DOHH2 (cell line): ENCODE measurements at regions not wholly inside any gene's neighbourhood (a gene's known extent, or its start where the extent isn't known, plus 50 kb on each side); places are given as distances from the start of the nearest gene placed in this dataset.

Experiments used
- H3F3A ChIP-seq: fragments of 200-600 bp; sonication (generic), shearing (Covaris generic); 2 replicates; pipeline ENCODE4 v1.6.0; 2016; ENCODE audit warnings: antibody characterized with exemption, mild to moderate bottlenecking; ENCODE audit not compliant: control insufficient read depth, insufficient read depth
- H3K27ac ChIP-seq: fragments of 200-600 bp; sonication (generic); 2 replicates; pipeline ENCODE4 v1.5.1; 2014; ENCODE audit warnings: low read depth, mild to moderate bottlenecking, low read length, moderate library complexity
- H3K27me3 ChIP-seq: fragments of 200-600 bp; sonication (generic); 2 replicates; pipeline ENCODE4 v1.6.1; 2014; ENCODE audit warnings: mild to moderate bottlenecking, low read length, mixed read lengths; ENCODE audit not compliant: control insufficient read depth
- H3K36me3 ChIP-seq: fragments of 200-600 bp; sonication (generic); 2 replicates; pipeline ENCODE4 v1.6.1; 2014; ENCODE audit warnings: mild to moderate bottlenecking, low read length, moderate library complexity, mixed read lengths; ENCODE audit not compliant: control insufficient read depth
- H3K4me1 ChIP-seq: fragments of 200-600 bp; sonication (generic); 2 replicates; pipeline ENCODE4 v1.6.1; 2014; ENCODE audit warnings: mild to moderate bottlenecking, low read length, mixed read lengths; ENCODE audit not compliant: control insufficient read depth
- H3K4me2 ChIP-seq: fragments of 200-600 bp; sonication (generic); 2 replicates; pipeline ENCODE4 v1.6.0; 2014; ENCODE audit warnings: mild to moderate bottlenecking, low read length, moderate library complexity
- H3K4me3 ChIP-seq: fragments of 200-600 bp; sonication (generic); 2 replicates; pipeline ENCODE4 v1.5.1; 2014; ENCODE audit warnings: mild to moderate bottlenecking, low read length, mixed read lengths
- H3K79me2 ChIP-seq: fragments of 200-600 bp; sonication (generic); 2 replicates; pipeline ENCODE4 v1.6.1; 2014; ENCODE audit warnings: mild to moderate bottlenecking, low read length, mixed read lengths; ENCODE audit not compliant: control insufficient read depth
- H3K9me2 ChIP-seq: fragments of 200-600 bp; sonication (generic); replicated peaks from 2 replicates; pipeline ENCODE4 v1.6.1; 2014; ENCODE audit warnings: mild to moderate bottlenecking, low read length, mixed read lengths; ENCODE audit not compliant: control insufficient read depth
- H3K9me3 ChIP-seq: fragments of 200-600 bp; sonication (generic); 2 replicates; pipeline ENCODE4 v1.6.1; 2014; ENCODE audit warnings: antibody characterized with exemption, low read length, mixed read lengths; ENCODE audit not compliant: control insufficient read depth, insufficient read depth
- H4K20me1 ChIP-seq: fragments of 200-600 bp; sonication (generic); 2 replicates; pipeline ENCODE4 v1.6.0; 2014; ENCODE audit warnings: low read depth, mild to moderate bottlenecking, antibody characterized with exemption, low read length, moderate library complexity; ENCODE audit not compliant: control insufficient read depth, insufficient read depth
- CTCF ChIP-seq: fragments of 200-600 bp; sonication (generic); IDR thresholded peaks from one replicate; pipeline ENCODE4 v1.5.1; 2014; ENCODE audit warnings: antibody characterized with exemption, mild to moderate bottlenecking, low read depth, low read length; ENCODE audit not compliant: poor library complexity, severe bottlenecking
- EZH2phosphoT487 ChIP-seq: fragments of 200-600 bp; sonication (generic); IDR thresholded peaks from 2 replicates; pipeline ENCODE4 v1.6.1; 2017; ENCODE audit warnings: borderline replicate concordance, mild to moderate bottlenecking, antibody characterized with exemption, low read length, moderate library complexity, mixed read lengths

GRCh38 chr6:12431023-12431422, 140.9 kb downstream of the EDN1 start:
- Histone ChIP-seq H3K79me2 (no peaks in the 10 kb centered on the region), H3K27ac (no peak overlapping the region), H3K4me1 (peaks cover 6% of the 10 kb centered on the region), H3K9me2 (no peaks in the 10 kb centered on the region), H3F3A (no peaks in the 10 kb centered on the region), H3K4me3 (no peak overlapping the region), H3K27me3 (no peaks in the 10 kb centered on the region), H3K4me2 (no peak overlapping the region), H3K36me3 (no peaks in the 10 kb centered on the region), H3K9me3 (peaks cover 9% of the 10 kb centered on the region; the same call in 1 of the 2 replicates), H4K20me1 (no peaks in the 10 kb centered on the region)
- TF ChIP-seq EZH2phosphoT487 (no peak), CTCF (no peak)

GRCh38 chr6:12436224-12436623, 146.1 kb downstream of the EDN1 start:
- Histone ChIP-seq H3K27ac (no peak overlapping the region), H3K27me3 (no peaks in the 10 kb centered on the region), H3K9me2 (no peaks in the 10 kb centered on the region), H3K4me3 (0 out of 2 replicates have a peak overlapping the region, but pooled peaks have one; percentile 24), H4K20me1 (no peaks in the 10 kb centered on the region), H3F3A (no peaks in the 10 kb centered on the region), H3K79me2 (no peaks in the 10 kb centered on the region), H3K36me3 (no peaks in the 10 kb centered on the region), H3K4me1 (peaks cover 18% of the 10 kb centered on the region), H3K9me3 (peaks cover 9% of the 10 kb centered on the region; the same call in 1 of the 2 replicates), H3K4me2 (peak overlapping the region; percentile 41; the same call in 1 of the 2 replicates)
- TF ChIP-seq CTCF, result no peak
- TF ChIP-seq EZH2phosphoT487, result no peak

- TF ChIP-seq EZH2phosphoT487, result no peak
- TF ChIP-seq CTCF, result no peak
- Histone ChIP-seq H3F3A (no peaks in the 10 kb centered on the region), H3K4me3 (no peak overlapping the region), H3K4me1 (peaks cover 18% of the 10 kb centered on the region), H3K9me3 (peaks cover 9% of the 10 kb centered on the region; the same call in 1 of the 2 replicates), H3K27ac (no peak overlapping the region), H3K9me2 (no peaks in the 10 kb centered on the region), H4K20me1 (no peaks in the 10 kb centered on the region), H3K36me3 (no peaks in the 10 kb centered on the region), H3K4me2 (no peak overlapping the region; the same call in 1 of the 2 replicates), H3K79me2 (no peaks in the 10 kb centered on the region), H3K27me3 (no peaks in the 10 kb centered on the region)
Measured at GRCh38 chr6:12436683-12437082, 146.5 kb downstream of the EDN1 start.

- no peaks in the 10 kb centered on the region for H3K27me3 ChIP-seq
- H3K9me2 ChIP-seq, result no peaks in the 10 kb centered on the region
- TF ChIP-seq EZH2phosphoT487 (no peak), CTCF (no peak)
- H3K27ac ChIP-seq, result no peak overlapping the region
- no peaks in the 10 kb centered on the region for H3K79me2 ChIP-seq
- H3K4me1 ChIP-seq, result peaks cover 18% of the 10 kb centered on the region
- H3K36me3 ChIP-seq, result no peaks in the 10 kb centered on the region
- H3F3A ChIP-seq, result no peaks in the 10 kb centered on the region
- H3K9me3 ChIP-seq, result peaks cover 7% of the 10 kb centered on the region; the same call in 1 of the 2 replicates
- no peaks in the 10 kb centered on the region for H4K20me1 ChIP-seq
- H3K4me2 ChIP-seq, result no peak overlapping the region
- no peak overlapping the region for H3K4me3 ChIP-seq
Measured at GRCh38 chr6:12439296-12439695, 149.1 kb downstream of the EDN1 start.
